ENCODE measurements at regions not wholly inside any gene's neighbourhood (a gene's known extent, or its start where the extent isn't known, plus 50 kb on each side); places are given as distances from the start of the nearest gene placed in this dataset.
A peak's percentile ranks its signal among the peaks of the same experiment; 100 is the strongest.

DNA sequence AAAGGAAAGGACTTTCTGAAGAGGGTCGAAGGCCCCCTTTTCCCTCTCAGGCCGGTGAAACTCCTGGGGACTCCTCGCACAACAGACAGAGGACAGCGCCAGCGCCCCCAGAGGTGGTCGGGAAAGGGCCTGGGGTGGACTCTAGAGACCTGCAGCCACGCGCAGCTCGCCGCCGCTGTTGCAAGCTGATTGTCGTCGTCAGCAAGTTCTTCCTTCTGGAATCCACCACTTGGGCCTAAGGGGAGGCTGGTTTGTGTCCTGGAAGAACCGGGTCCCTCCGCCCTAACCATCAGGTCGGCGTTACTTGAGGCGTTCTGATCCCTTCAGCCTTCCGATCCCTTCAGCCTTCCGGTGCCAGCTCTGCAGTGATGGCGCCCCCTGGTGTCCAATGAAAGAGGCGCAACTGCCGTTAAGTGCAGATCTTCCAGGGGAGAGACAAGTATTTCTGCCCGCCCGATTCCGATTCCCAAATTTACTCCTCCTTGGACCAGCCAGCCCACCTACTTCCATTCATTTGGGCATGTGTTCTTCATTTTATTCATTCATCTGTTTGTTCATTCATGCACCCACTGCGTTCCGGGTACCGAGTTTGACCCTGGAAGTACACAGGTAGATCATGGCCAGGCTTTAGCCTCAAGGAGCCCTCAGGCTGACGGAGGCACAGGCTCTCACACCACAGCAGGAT, 77.2 kb upstream of the SLC6A11 start:
- H3K79me2 ChIP-seq (ENCODE audit: control insufficient read depth, insufficient read depth, low read length): no peaks in the 10 kb centered on the region
- no peak overlapping the region for H2AK5ac ChIP-seq (ENCODE audit: low read length)
- peak; percentile 91 for DNase-seq
- no peak overlapping the region for H4K8ac ChIP-seq (ENCODE audit: low read depth, low read length)
- no peaks in the 10 kb centered on the region for H3K4me1 ChIP-seq (ENCODE audit: control insufficient read depth, low read depth, low read length)
- H3K23ac ChIP-seq (ENCODE audit: low read length): no peak overlapping the region
- H3K9ac ChIP-seq (ENCODE audit: low read length): peak overlapping the region; percentile 64
- H4K5ac ChIP-seq (ENCODE audit: low read length): no peak overlapping the region
- H3K18ac ChIP-seq (ENCODE audit: low read length): no peak overlapping the region
- H3K4me3 ChIP-seq (ENCODE audit: low read length): peak overlapping the region; percentile 14
- H2BK15ac ChIP-seq (replicated peaks; ENCODE audit: low read depth): no peak overlapping the region
- H3K27ac ChIP-seq (ENCODE audit: low read depth, low read length): no peak overlapping the region
- no peaks in the 10 kb centered on the region for H3K36me3 ChIP-seq (ENCODE audit: control insufficient read depth, insufficient read depth, low read length)
- peak overlapping the region; percentile 60 for H3K4me2 ChIP-seq (ENCODE audit: low read length)
- H3K56ac ChIP-seq (ENCODE audit: low read length): peak overlapping the region; percentile 85
- no peaks in the 10 kb centered on the region for H3K27me3 ChIP-seq (ENCODE audit: insufficient read depth, low read length, poor library complexity)
- WGBS (ENCODE audit: extremely low coverage, insufficient coverage, low lambda C conversion rate): no CpG with 5 or more reads among the region's 30 CpGs
- no peak overlapping the region for H2BK5ac ChIP-seq (ENCODE audit: low read length)
- no peak overlapping the region for H3K4ac ChIP-seq (ENCODE audit: low read depth, low read length)
- H3K79me1 ChIP-seq (ENCODE audit: low read length): no peaks in the 10 kb centered on the region
- no peak overlapping the region for H2BK120ac ChIP-seq (ENCODE audit: low read depth, low read length)

- Histone ChIP-seq H3K27me3 (ENCODE audit: insufficient read depth, low read length, poor library complexity) (no peaks in the 10 kb centered on the region), H3K56ac (ENCODE audit: low read length) (no peak overlapping the region), H3K36me3 (ENCODE audit: control insufficient read depth, insufficient read depth, low read length) (no peaks in the 10 kb centered on the region), H2BK15ac (replicated peaks; ENCODE audit: low read depth) (no peak overlapping the region), H2BK5ac (ENCODE audit: low read length) (no peak overlapping the region), H3K4me3 (ENCODE audit: low read length) (no peak overlapping the region), H3K79me1 (ENCODE audit: low read length) (no peaks in the 10 kb centered on the region), H4K5ac (ENCODE audit: low read length) (no peak overlapping the region), H3K4me2 (ENCODE audit: low read length) (no peak overlapping the region), H3K9ac (ENCODE audit: low read length) (no peak overlapping the region), H4K8ac (ENCODE audit: low read depth, low read length) (no peak overlapping the region), H3K4me1 (ENCODE audit: control insufficient read depth, low read depth, low read length) (no peaks in the 10 kb centered on the region), H3K27ac (ENCODE audit: low read depth, low read length) (no peak overlapping the region), H3K4ac (ENCODE audit: low read depth, low read length) (no peak overlapping the region), H3K23ac (ENCODE audit: low read length) (no peak overlapping the region), H2AK5ac (ENCODE audit: low read length) (no peak overlapping the region), H2BK120ac (ENCODE audit: low read depth, low read length) (no peak overlapping the region), H3K18ac (ENCODE audit: low read length) (no peak overlapping the region), H3K79me2 (ENCODE audit: control insufficient read depth, insufficient read depth, low read length) (no peaks in the 10 kb centered on the region)
- no CpG with 5 or more reads among the region's 4 CpGs for WGBS (ENCODE audit: extremely low coverage, insufficient coverage, low lambda C conversion rate)
- DNase-seq: no peak
These were observed 75.1 kb upstream of the SLC6A11 start for GRCh38 chr3:10740954-10741353.

- WGBS (ENCODE audit: extremely low coverage, insufficient coverage, low lambda C conversion rate): no CpG with 5 or more reads among the region's 10 CpGs
These were observed 73.9 kb upstream of the SLC6A11 start for GRCh38 chr3:10741891-10742671.

DNA sequence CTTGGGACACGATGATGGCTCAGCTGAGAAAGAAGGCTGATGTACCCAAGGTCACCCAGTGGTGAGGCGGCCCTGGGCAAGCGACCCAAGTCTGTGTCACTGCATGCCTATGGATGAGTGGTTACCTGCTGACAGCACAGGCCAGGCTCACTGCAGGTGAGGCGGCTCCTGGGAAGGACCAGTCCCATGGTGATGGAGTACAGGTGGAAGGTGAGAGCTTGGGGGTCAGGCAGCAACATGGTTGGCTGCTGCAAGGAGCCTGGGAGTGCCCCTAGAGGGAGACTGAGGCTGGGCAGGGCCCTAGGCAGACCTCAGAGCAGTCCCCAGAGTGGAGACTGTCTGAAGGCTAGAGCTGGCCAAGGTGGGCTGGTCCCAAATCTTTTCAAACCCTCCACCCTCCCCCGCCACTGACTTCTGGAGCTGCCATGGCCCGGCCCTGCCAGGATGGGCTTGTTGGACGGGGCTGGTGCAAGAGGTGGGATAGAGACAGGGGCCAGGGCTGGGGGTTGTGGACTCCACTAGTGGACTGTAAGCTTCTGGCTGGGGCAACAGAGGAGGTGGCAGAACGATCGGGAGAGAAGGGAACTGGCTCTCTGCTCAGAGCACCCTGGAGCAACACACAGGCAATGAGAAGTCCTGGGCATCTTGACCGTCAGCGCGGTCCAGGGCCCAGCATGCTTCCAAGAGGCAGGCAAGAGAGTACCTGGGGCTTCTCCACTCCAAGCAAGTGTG, 72.5 kb upstream of the SLC6A11 start:
- Histone ChIP-seq H4K8ac (ENCODE audit: low read depth, low read length) (no peak overlapping the region), H3K79me2 (ENCODE audit: control insufficient read depth, insufficient read depth, low read length) (no peaks in the 10 kb centered on the region), H4K5ac (ENCODE audit: low read length) (no peak overlapping the region), H2AK5ac (ENCODE audit: low read length) (no peak overlapping the region), H3K9ac (ENCODE audit: low read length) (no peak overlapping the region), H3K36me3 (ENCODE audit: control insufficient read depth, insufficient read depth, low read length) (no peaks in the 10 kb centered on the region), H3K27ac (ENCODE audit: low read depth, low read length) (no peak overlapping the region), H3K4me1 (ENCODE audit: control insufficient read depth, low read depth, low read length) (no peaks in the 10 kb centered on the region), H3K4me3 (ENCODE audit: low read length) (no peak overlapping the region), H2BK120ac (ENCODE audit: low read depth, low read length) (no peak overlapping the region), H3K56ac (ENCODE audit: low read length) (no peak overlapping the region), H3K4ac (ENCODE audit: low read depth, low read length) (no peak overlapping the region), H3K27me3 (ENCODE audit: insufficient read depth, low read length, poor library complexity) (no peaks in the 10 kb centered on the region), H2BK15ac (replicated peaks; ENCODE audit: low read depth) (no peak overlapping the region), H3K23ac (ENCODE audit: low read length) (no peak overlapping the region), H3K79me1 (ENCODE audit: low read length) (no peaks in the 10 kb centered on the region), H2BK5ac (ENCODE audit: low read length) (no peak overlapping the region), H3K18ac (ENCODE audit: low read length) (no peak overlapping the region), H3K4me2 (ENCODE audit: low read length) (no peak overlapping the region)
- WGBS (ENCODE audit: extremely low coverage, insufficient coverage, low lambda C conversion rate): no CpG with 5 or more reads among the region's 12 CpGs
- no peak for DNase-seq

More at GRCh38 chr3:10741891-10742671, 73.9 kb upstream of the SLC6A11 start:
- Histone ChIP-seq H3K18ac (ENCODE audit: low read length) (no peak overlapping the region), H3K4me3 (ENCODE audit: low read length) (no peak overlapping the region), H2BK15ac (replicated peaks; ENCODE audit: low read depth) (no peak overlapping the region), H3K23ac (ENCODE audit: low read length) (no peak overlapping the region), H3K27me3 (ENCODE audit: insufficient read depth, low read length, poor library complexity) (no peaks in the 10 kb centered on the region), H3K79me1 (ENCODE audit: low read length) (no peaks in the 10 kb centered on the region), H2BK5ac (ENCODE audit: low read length) (no peak overlapping the region), H3K4ac (ENCODE audit: low read depth, low read length) (no peak overlapping the region), H3K56ac (ENCODE audit: low read length) (no peak overlapping the region), H3K4me2 (ENCODE audit: low read length) (no peak overlapping the region), H2AK5ac (ENCODE audit: low read length) (no peak overlapping the region), H3K4me1 (ENCODE audit: control insufficient read depth, low read depth, low read length) (no peaks in the 10 kb centered on the region), H3K9ac (ENCODE audit: low read length) (no peak overlapping the region), H3K27ac (ENCODE audit: low read depth, low read length) (no peak overlapping the region), H3K79me2 (ENCODE audit: control insufficient read depth, insufficient read depth, low read length) (no peaks in the 10 kb centered on the region), H4K5ac (ENCODE audit: low read length) (no peak overlapping the region), H3K36me3 (ENCODE audit: control insufficient read depth, insufficient read depth, low read length) (no peaks in the 10 kb centered on the region), H2BK120ac (ENCODE audit: low read depth, low read length) (no peak overlapping the region), H4K8ac (ENCODE audit: low read depth, low read length) (no peak overlapping the region)
- no peak for DNase-seq

GRCh38 chr3:10744098-10744465, 71.9 kb upstream of the SLC6A11 start:
- H2BK5ac ChIP-seq (ENCODE audit: low read length): no peak overlapping the region
- no peaks in the 10 kb centered on the region for H3K27me3 ChIP-seq (ENCODE audit: insufficient read depth, low read length, poor library complexity)
- no peak overlapping the region for H3K56ac ChIP-seq (ENCODE audit: low read length)
- H3K79me2 ChIP-seq (ENCODE audit: control insufficient read depth, insufficient read depth, low read length): no peaks in the 10 kb centered on the region
- H3K36me3 ChIP-seq (ENCODE audit: control insufficient read depth, insufficient read depth, low read length): no peaks in the 10 kb centered on the region
- H4K5ac ChIP-seq (ENCODE audit: low read length): no peak overlapping the region
- no peak overlapping the region for H2BK15ac ChIP-seq (replicated peaks; ENCODE audit: low read depth)
- peak; percentile 54 for DNase-seq
- no peak overlapping the region for H4K8ac ChIP-seq (ENCODE audit: low read depth, low read length)
- no peaks in the 10 kb centered on the region for H3K4me1 ChIP-seq (ENCODE audit: control insufficient read depth, low read depth, low read length)
- H3K4ac ChIP-seq (ENCODE audit: low read depth, low read length): no peak overlapping the region
- no peaks in the 10 kb centered on the region for H3K79me1 ChIP-seq (ENCODE audit: low read length)
- no peak overlapping the region for H3K4me2 ChIP-seq (ENCODE audit: low read length)
- no peak overlapping the region for H3K23ac ChIP-seq (ENCODE audit: low read length)
- no peak overlapping the region for H3K9ac ChIP-seq (ENCODE audit: low read length)
- WGBS (ENCODE audit: extremely low coverage, insufficient coverage, low lambda C conversion rate): no CpG with 5 or more reads among the region's 7 CpGs
- no peak overlapping the region for H2BK120ac ChIP-seq (ENCODE audit: low read depth, low read length)
- no peak overlapping the region for H3K18ac ChIP-seq (ENCODE audit: low read length)
- H3K4me3 ChIP-seq (ENCODE audit: low read length): no peak overlapping the region
- H3K27ac ChIP-seq (ENCODE audit: low read depth, low read length): no peak overlapping the region
- H2AK5ac ChIP-seq (ENCODE audit: low read length): no peak overlapping the region
